ENCODE measurements at regions not wholly inside any gene's neighbourhood (a gene's known extent, or its start where the extent isn't known, plus 50 kb on each side); places are given as distances from the start of the nearest gene placed in this dataset.

DNA sequence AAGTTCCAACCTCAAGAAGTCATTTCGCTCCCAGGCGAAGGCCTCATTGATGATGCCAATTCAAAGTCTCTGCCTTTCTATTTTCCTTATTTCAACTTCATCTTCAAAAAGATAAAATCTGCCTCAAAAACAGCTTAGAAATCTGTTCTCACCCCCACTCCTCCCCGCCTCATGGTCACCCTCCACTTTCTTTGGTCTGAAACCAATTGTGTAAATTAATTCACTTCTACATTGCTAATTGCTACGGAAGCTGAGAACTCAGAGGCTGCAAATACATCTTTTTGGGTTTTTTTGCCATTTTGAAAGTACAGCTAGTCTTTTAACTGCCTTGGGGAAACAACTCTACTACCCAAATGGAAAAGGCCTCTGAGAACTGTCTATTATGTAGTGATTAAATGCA is 350.0 kb upstream of the SLC24A2 start:
- DNase-seq (ENCODE audit: low read depth), result no peak
- H3K4me3 ChIP-seq (replicated peaks; ENCODE audit: low read depth, low read length), result no peak overlapping the region
- no peak for TF ChIP-seq CTCF (IDR thresholded peaks at IDR 0.05; ENCODE audit: low read length, missing control alignments)

DNA sequence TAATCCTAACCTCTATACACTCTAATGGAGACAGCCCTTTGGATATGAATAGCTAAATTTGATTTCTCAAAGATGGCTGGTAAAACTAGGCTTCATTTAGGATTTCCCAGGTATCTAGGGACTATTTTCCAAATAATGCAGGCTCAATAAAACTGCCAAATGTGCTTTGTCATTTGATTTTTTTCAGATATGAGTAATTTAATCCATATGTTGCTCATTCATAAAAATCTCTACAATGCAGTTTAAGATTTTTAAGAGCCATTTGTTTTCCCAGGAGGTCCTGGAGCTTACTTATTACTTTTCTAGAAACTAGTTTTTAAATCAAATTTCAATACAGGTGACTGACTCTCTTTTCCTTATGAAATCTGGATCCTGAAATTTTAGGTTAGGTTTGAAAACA is 349.3 kb upstream of the SLC24A2 start:
- DNase-seq (ENCODE audit: low read depth), result no peak
- H3K4me3 ChIP-seq (replicated peaks; ENCODE audit: low read depth, low read length), result no peak overlapping the region
- TF ChIP-seq CTCF (IDR thresholded peaks at IDR 0.05; ENCODE audit: low read length, missing control alignments), result no peak

DNA sequence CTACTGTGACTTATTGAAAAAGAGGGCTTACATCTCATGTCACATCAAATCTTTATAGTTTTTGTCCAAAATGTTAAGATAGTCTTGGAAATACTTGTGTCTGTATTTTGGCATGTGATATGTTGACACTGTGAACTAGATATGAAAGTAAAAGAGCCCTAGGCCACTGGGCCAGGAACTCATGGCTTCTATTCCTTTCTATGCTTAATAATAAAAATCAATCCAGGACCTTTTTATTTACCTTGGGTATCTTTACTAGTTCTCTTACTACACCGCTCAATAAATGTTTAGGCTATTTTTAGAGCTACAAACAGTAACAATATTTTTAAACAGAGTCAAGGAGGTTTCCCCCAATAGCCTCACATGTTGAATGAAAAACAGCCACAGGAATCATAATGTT is 348.6 kb upstream of the SLC24A2 start:
- no peak overlapping the region for H3K4me3 ChIP-seq (replicated peaks; ENCODE audit: low read depth, low read length)
- no peak for TF ChIP-seq CTCF (IDR thresholded peaks at IDR 0.05; ENCODE audit: low read length, missing control alignments)
- no peak for DNase-seq (ENCODE audit: low read depth)

DNA sequence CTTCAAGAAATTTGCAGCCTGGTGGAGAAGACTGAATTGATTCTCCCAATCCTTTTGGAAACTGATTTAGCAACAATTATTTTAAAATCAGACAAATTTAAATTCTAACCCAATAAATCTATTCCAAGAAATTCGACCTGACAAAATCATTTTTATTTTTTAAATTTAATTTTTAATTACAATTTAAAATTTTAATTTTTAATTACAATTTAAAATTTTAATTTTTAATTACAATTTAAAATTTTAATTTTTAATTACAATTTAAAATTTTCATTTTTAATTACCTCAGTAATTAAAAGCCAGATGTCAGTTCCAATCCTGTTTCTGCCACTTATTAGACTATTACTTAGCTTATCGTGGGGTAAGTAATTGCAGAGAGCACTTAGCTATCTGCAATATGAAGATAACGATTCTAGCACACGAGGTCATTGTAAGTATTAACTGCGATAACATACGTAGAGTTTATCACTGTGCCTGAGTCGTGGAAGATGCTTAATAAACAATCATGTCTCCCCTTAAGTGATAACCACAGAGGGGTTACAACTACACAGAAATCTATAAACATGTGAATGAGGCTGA is 346.4 kb upstream of the SLC24A2 start:
- DNase-seq (ENCODE audit: low read depth), result no peak
- H3K4me3 ChIP-seq (replicated peaks; ENCODE audit: low read depth, low read length), result no peak overlapping the region
- no peak for TF ChIP-seq CTCF (IDR thresholded peaks at IDR 0.05; ENCODE audit: low read length, missing control alignments)

DNA sequence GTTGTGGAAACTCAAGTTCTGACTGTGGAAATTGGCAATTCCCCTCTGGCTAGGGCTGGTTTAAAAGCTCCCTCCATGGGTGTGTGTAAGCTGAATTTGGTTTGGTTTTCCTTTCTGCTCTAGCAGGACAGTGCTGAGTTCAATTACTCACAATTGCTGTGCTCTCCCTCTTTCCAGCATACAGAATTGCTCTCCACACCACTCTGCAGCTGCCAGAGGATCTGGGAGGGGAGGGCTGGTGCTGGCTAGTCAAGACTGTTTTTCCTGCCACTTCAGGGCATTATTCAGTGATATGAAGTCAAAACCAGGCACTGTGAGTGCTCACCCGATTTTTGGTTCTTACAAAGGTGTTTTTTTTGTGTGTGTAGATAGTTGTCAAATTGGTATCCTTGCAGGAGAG is 336.9 kb upstream of the SLC24A2 start:
- H3K4me3 ChIP-seq (replicated peaks; ENCODE audit: low read depth, low read length), result no peak overlapping the region
- no peak for DNase-seq (ENCODE audit: low read depth)
- no peak for TF ChIP-seq CTCF (IDR thresholded peaks at IDR 0.05; ENCODE audit: low read length, missing control alignments)

GRCh38 chr9:20119566-20119965 is 330.7 kb upstream of the SLC24A2 start:
- no peak overlapping the region for H3K4me3 ChIP-seq (replicated peaks; ENCODE audit: low read depth, low read length)
- TF ChIP-seq CTCF (IDR thresholded peaks at IDR 0.05; ENCODE audit: low read length, missing control alignments), result no peak
- no peak for DNase-seq (ENCODE audit: low read depth)

DNA sequence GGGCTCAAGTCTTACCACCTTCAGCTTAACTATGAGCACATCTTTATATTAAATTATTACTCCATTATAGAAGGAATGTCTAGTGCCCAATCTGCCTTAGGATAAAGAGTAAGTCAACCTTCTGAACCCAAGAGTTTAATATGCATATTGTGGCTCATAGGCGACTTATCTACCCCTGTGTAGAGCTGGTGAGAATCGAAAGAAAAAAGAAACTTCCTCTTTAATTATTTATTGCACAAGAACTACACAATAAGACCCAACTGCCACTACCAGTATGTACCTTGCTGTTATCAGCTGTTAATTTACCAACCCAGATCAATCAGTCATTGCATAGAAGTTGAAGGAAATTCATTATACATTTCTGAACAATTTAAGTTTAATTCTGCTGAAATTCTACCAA is 329.1 kb upstream of the SLC24A2 start:
- DNase-seq (ENCODE audit: low read depth), result no peak
- no peak overlapping the region for H3K4me3 ChIP-seq (replicated peaks; ENCODE audit: low read depth, low read length)
- TF ChIP-seq CTCF (IDR thresholded peaks at IDR 0.05; ENCODE audit: low read length, missing control alignments), result no peak
